ENCODE measurements at regions not wholly inside any gene's neighbourhood (a gene's known extent, or its start where the extent isn't known, plus 50 kb on each side); places are given as distances from the start of the nearest gene placed in this dataset.
"Not testable (repeated sequence)": the region's sequence is repeated elsewhere in the genome, so short reads cannot be mapped to it uniquely, and the experiment has no call there.

DNA sequence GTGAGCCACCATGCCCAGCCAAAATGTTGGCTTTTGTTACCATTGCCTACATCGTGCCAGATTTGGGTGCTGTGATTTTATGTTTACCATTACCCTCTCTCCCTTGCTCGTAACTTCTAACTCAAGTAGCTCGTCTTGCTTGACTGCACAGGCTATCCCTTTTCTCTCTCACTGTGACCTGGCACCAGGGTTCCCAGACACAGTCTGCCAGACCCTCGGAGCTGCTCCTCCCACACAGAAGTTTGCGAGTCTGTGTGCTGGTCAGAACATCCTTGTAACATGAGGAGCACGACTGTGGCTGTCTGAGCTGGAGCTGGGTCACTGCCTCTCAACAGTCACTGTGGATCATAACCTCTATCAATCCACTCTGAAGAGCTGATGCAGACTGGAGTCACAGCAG lies 152.5 kb upstream of the ACKR3 start:
- DNase-seq: no peak

DNA sequence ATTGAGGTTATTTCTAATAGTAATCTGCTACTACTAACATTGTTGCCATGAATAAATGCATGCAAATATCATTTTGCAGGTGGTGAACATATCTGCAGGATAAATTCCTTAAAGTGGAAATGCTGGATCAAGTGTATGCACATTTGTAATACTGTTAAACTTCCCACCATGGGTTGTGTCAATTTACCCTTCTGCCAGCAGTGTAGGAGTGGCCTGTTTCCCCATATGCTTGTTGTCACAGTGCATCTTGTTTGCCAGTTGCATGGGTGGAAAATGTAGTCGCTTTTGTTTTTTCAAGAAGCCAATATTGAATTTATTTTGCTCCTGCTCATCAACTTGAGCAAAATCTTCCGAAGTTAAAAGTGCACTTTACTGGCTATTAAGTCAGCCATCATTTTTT lies 139.0 kb upstream of the ACKR3 start:
- DNase-seq: no peak

DNA sequence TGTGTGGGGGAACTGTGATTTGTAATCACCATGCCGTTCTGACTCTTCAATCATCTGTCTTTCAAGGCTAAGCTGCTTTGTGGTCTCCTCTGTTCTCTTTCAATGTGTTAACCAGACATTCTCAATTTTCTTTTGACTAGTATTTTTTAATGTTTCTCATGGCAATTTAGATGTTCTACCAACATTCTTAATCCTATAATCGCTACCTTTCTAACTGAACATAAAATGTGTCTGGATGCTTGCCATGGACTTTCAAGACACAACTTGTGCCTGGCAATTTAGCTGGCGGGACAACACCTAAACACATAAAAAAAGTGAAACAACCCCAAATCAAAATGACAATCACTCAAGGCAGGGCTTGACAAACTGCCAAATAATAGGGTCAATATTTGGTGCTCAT lies 135.0 kb upstream of the ACKR3 start:
- no peak for DNase-seq

DNA sequence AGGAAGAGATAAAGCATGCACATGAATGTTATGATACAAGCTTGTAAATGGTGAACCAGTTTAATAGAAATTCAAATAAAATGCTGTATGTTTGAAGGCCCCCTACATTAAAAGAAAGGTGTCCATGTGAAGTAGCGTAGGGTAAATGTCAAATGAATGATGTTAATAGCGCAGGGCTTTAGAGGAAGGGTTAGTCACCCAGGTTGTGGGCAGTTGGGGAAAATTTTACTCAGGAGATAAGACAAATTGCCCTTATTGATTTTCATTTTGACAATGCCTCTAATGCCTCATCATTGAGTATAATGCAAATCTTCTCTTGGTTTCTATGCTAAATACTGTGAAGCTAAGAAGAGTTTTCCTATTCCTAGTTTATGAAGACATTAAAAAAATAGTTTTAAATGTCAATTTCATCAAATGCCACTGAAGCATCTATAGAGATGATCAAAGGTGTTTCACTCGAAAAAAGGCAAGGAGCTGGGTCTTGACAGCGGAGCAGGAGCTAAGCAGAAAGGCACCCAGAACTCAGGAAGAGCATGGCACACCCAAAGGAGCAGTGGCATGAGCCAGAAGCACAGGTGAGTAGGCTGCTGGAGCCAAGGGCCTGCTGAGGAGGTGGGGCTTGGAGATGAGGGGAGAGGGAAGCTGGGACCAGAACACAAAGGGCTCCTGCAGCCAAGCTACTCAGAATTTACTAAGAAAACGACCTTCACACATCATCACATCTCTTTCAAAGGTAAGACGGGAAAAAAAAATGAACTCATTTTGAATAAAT lies 129.3 kb upstream of the ACKR3 start:
- no peak for DNase-seq

DNA sequence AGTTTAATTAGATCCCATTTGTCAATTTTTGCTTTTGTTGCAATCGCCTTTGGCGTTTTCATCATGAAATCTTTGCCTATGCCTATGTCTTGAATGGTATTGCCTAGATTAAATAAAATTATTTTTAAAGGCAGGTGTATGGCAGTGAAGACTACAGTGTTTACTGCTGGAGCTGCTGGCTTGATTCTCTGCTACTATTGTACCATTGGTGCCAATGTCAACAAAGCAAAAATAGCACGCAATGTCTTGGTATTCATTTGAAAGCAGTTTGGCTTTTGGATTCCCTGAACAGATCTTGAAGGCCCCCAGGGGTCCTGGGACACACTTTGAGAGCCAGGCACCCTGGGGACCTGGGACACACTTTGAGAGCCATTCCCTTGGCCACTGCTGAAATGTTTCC lies 125.4 kb upstream of the ACKR3 start:
- no peak for DNase-seq

DNA sequence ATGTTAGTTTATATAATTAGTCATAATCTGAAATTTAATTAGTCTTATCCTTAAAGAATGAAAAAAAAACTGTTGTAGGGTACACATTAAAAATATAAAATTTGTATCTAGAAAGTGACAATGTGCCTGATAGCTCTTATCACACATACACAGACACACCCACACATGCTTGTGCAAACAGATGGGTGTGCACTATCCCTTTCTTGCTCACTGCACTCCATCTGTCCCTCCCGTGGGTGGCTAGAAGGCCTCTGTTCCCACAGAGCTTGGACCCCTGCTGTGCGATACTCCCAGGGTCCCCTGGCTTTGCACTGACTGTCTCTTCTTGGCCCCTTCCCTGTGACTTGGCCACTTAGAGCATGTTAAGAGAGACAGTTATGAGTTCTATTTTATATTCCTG lies 123.9 kb upstream of the ACKR3 start:
- no peak for DNase-seq

DNA sequence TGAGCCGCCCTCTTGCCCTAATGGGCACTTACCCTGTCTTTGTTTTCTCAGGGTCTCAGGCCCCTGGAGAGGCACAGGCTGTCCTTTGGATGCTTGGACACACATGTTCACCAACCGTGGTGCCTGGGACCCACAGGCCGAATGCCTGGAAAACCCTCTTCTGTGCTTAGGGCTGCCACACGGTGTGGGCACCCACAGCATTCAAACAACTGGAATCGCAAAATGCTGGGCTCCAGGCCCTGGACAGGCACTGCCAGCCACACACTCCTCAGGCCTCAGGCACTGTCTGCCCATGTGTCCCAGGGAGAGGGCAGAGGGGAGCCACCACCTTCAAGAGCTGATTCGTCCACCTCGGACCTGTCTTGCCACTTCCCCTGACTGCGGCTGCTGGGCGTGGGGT lies 123.1 kb upstream of the ACKR3 start:
- no peak for DNase-seq

DNA sequence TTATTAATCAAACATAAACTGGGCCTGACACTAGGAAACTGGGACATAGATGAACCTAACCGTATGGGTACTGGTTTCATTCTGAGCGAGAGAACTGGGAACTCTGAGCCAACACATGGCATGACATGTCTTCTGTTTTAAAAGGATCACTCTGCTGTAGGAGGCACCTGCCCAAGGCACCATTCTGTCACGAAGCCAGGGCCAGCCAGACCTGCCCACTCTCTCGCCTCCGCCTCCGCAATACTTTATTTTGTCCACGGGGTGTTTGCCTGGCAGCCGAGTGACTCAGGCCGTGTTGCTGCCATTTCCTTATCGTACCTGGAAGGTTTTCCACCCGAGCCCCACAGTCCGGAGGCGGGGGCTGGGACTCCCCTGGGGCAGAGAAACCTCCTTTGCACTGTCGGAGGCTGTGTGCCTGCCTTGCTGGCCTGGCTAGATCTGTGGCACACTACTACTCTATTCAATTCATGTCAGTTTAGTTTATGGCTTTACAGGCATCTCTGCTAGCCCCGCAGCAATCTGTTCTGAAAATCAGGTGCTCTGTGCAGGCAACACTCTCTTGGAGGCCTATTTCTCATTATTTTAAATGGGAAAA lies 120.4 kb upstream of the ACKR3 start:
- DNase-seq: no peak

DNA sequence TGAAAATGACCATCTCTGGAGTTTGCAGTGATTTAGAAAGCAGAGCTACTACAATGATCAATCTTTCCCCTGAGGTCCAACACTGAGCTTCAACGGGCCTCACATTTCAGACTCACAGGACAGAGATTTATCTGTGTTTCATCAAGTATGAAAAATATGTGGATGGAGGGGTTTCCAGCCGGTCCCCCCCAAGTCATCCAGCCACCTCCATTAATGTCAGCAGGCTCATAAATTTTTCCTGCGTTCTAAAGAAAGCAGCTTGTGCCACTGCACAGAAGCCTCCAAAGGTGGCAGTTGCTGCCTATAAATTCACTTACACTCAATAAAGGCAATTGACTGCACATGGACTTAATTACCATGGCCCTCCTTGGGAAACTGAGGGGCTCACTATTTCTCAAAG lies 117.4 kb upstream of the ACKR3 start:
- DNase-seq: no peak

DNA sequence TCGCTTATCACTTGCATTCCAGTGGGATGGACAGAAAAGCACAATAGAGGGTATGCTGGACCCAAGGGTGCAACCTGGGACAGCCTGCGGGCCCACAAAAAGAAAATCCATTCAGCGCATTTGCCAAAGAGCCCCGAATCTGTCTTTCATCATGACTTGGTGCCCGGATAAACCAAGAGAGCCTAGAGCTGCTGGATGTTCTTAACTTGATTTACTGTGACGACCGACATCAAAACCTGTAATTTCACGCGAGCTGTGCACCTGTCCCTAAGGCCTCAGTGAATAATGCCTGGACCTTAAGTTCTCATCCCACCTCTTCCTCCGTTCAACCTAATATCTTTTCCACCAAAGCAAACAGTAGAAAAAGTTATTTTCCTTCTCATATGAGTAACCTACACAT lies 115.5 kb upstream of the ACKR3 start:
- no peak for DNase-seq

DNA sequence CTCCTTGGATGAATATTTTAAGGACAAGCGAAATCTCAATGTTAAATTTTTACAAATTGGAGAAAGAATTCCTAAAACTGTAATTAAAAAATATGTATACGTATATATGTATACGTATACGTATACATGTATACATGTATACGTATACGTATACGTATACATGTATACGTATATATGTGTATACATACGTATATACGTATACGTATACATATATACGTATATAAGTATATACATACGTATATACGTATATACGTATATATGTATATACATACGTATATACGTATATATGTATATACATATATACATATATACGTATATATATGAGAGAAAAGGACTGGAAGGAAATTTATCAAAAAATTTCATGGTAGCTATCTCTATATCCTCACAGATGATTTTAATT lies 110.2 kb upstream of the ACKR3 start:
- DNase-seq: no peak

DNA sequence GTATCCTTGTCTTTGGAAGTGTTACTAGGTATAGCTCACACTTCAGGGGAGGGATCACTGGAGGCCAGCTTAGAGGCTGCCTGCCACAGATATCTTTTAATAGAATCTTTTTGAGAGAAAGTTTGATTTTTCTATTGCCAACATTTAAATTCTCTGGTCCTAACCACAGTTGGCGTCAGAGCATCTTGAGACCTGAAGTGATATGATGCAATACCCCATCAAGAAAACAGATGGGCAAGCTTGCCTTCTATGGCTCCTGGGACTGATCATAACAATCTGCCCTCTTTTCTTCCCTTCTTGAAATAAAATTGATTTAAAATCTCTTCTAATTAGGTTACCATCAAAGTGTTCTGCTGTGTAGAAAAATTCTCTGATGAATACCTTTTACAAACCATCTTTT lies 105.5 kb upstream of the ACKR3 start:
- no peak for DNase-seq

DNA sequence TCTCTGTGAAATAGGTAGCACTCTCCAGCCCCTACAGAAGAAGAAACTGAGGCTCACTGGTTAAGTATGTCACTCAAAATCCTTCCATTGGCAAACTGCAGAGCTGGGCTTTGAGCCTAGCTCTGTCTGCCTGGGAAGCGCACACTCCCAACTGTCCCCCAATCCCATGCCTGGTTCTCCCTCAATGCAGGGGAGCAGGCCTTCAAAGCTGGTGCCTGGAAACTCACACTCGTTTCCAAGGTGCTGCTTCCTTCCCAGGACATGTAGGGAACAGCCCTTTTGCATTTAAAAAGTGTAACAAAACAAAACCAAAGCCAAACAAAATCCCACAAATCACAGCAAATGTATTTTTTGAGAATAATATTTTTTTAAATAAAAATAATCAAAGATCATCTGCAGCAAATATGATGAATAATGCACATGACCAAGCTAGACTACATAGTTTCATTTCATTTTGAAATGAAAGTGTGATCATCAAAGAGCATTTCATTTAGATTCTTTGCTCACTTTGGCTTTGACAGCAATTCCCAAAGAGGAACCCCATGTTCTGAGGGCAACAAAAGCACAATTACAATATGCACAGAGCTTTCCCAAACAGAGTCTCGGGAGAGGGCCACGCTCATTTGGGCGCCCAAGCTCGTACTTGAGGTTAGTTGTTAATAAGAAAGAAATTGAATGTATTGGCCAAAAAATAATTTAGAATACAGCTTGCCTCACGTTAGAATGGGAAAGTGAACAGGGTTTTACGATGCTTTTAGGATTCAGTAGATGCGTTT lies 96.7 kb upstream of the ACKR3 start:
- no peak for DNase-seq

DNA sequence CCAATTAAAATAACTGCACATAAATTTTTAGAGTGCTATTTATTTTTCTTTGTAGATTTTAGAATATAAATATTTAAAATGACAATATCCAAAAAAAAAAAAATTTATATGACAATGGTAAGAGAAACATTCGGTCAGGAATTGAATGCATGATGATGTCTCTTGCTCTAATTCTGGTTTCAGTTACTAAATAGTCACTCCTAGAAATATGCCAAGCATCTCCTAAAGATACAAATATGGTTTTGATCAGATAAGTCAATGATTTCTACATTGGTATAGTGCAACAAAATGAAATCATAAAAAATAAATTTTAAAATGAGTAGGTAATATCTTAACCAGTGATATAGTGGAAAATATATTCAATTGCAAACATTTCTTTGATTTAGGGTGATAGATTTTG lies 95.9 kb upstream of the ACKR3 start:
- no peak for DNase-seq

DNA sequence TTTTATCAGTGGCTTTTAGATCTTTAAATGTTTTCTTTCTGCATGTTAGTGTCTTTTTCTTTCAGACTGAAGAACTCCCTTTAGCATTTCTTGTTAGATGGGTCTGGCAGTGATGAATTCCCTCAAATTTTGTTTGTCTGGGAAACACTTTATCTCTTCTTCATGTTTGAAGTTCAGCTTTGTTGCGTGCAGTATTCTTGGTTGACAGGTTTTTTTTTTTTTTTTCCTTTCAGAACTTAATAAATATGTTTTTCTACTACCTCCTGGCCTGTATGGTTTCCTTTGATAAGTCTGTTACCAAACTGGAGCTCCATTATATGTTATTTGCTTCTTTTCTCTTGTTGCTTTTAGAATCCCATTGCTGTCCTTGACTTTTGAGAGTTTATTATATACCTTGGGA lies 89.8 kb upstream of the ACKR3 start:
- DNase-seq: no peak

DNA sequence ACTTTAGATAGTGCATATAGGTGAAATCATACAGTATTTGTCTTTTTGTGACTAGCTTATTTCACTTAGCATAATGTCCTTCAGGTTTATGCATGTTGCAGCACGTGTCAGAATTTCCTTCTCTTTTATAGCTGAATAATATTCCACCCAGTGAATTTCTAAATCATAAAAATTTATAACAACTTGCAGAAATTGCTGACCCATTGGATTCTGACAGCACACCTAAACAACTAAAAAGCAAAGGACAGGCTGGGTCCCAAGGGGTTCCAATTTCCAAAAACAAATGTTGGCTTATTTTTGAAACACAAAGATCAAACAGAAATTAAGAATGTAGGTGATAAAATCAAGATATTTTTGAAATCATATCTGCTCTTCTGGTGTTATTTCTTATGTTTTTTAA lies 86.5 kb upstream of the ACKR3 start:
- no peak for DNase-seq

DNA sequence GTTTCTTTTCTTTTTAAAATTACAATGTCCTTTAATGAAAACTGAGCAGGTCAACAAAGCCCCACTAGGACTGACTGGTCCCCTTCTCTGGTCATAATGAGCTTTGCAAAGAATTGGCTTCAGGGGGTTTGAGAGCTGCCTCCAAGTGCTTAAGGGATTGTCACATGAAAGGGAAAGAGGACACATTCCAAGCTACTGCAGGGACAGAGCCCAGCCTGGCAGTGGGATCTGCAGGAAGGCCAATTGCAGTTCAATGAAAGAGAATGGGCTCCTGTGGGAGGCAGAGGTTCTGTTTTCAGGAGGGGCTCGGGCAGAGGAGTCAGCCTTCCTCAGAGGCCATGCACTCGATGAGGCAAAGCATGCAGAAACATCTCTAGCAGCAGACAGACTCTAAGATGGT lies 84.1 kb upstream of the ACKR3 start:
- DNase-seq: no peak

DNA sequence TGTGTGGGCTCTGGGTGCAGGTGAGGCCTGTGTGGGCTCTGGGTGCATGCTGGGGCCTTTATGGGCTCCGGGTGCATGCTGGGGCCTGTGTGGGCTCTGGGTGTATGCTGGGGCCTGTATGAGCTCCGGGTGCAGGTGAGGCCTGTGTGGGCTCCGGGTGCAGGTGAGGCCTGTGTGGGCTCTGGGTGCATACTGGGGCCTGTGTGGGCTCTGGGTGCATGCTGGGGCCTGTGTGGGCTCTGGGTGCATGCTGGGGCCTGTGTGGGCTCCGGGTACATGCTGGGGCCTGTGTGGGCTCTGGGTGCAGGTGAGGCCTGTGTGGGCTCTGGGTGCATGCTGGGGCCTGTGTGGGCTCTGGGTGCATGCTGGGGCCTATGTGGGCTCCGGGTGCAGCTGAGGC lies 80.5 kb upstream of the ACKR3 start:
- not testable (repeated sequence) for DNase-seq

DNA sequence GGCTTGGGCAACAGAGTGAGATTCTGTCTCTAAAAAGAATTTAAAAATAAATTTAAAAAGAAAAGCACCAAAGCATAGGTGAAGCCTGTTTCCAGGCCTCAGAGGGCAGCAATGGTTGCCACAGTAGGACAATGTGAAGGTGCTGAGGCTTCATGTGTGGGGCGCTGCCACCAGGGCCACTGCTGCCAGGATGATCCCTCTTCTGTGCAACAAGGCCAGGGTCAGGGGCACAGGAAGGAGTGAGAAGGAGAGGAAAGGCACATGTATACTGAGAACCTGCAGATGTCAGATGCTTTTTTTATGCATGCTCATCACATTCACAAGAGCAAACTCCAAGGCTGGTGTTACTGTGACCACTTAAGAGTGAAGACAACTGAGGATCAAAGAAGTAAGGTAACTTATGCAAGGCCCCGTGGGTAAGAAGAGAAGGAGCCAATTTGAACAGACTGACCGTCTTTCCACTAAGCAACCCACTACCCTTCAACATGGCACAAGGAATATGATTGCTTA lies 79.7 kb upstream of the ACKR3 start:
- DNase-seq: no peak

DNA sequence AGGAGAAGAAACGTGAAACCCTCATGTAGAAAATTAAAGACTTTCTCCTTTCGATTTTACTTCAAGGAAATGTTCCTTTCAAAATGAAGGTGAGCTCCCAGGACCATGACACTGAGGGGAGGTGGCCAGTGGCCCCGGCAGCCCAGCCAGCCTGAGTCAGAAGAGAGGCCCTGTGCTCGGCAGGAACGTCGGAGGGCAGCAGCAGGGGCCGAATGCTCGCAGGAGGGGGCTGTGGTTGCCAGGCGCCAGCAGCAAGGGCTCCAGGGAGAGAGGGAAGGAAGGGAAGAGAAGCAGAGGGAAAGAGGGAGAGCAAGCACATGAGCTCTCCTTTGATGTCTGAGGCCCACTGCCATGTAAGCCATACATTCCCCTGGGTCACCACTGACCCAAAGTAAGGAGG lies 73.3 kb upstream of the ACKR3 start:
- DNase-seq: no peak

DNA sequence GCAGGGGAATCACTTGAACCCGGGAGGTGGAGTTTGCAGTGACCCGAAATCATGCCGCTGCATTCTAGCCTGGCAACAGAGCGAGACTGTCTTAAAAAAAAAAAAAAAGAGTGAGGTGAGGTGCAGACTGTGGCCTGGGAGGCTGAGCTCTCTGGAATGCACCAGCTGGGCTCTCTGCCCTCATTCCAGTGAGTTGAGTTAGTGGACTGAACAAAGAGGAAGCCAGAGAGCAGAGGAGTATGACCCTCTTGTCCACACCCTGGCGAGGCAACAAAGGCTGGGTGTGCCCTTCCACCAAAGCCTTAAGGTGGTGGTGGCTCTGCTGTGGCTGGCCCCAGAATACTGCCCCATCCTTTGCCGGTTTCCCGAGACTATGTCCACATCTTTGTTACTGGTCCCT lies 71.3 kb upstream of the ACKR3 start:
- no peak for DNase-seq

DNA sequence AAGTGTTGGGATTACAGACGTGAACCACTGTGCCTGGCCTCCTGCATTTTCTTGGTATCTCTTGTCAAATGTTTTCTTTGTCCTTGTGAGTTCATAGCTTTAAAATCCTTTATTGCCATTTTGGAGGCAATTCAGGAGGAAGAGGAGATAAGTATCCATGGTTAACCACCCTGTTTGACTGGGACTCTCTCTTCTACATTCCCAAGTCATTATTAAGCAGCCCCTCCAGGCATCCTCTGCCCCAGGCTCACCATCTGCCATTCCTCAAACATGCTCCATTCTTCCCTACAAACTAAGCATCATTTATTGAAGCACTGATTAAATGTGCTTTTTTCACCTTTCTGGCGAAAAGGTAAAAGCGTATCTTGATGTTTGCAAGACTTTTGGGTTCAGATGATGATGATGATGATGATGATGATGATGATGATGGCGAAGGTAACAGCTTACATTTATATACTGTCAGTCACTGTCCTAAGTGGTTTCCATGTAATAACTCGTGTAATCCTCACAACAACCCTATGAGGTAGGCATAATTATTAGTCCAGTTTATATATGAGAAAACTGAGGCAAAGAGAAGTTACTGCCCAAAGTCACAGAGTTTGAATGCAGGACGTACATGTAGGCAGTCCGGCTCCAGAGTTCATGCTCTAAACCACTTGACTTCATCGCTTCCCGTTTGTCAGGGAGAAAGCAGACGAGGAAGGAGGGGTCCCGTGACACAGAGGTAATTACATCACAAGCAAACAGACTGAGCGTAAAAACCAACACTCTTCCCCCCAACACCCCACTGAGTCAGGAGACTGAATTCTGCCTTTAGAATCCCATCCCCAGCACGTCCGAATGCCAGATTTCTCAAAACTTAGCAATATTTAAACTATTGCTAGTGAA lies 69.7 kb upstream of the ACKR3 start:
- no peak for DNase-seq

DNA sequence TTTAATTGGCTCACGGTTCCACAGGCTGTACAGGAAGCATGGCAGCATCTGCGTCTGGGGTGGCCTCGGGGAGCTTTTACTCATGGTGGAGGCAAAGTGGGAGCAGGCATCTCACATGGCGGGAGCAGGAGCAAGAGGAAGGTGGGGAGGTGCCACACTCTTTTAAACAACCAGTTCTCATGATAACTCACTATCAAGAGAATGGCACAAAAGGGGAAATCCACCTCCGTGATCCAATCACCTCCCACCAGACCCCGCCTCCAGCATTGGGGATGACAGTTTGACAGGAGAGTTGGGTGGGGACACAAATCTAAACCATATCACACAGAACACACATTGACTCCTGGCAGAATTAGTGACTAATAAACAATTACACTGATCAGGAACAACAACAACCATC lies 68.6 kb upstream of the ACKR3 start:
- DNase-seq: no peak
